DND-41 (cell line): ENCODE measurements at regions not wholly inside any gene's neighbourhood (a gene's known extent, or its start where the extent isn't known, plus 50 kb on each side); places are given as distances from the start of the nearest gene placed in this dataset.

Experiments
- ATAC-seq: fragments of 200-7000 bp; cut with Tn5 transposase; 3 replicates; pipeline ENCODE4 v1.9.1; 2021; ENCODE audit warnings: low read depth; ENCODE audit not compliant: insufficient read depth
- DNase-seq: peaks from one replicate; pipeline ENCODE4 v3.0.0-alpha.2; 2020
- H2AFZ ChIP-seq: 2 replicates; pipeline ENCODE4 v1.6.0; 2012; ENCODE audit warnings: low read depth, low read length
- H3K27ac ChIP-seq: 2 replicates; pipeline ENCODE4 v1.5.1; 2012; ENCODE audit warnings: low read length, inconsistent platforms
- H3K27me3 ChIP-seq: fragments of 200-600 bp; sonication (generic); 2 replicates; pipeline ENCODE4 v1.6.0; 2012; ENCODE audit warnings: low read length, mild to moderate bottlenecking, inconsistent platforms; ENCODE audit not compliant: insufficient read depth, poor library complexity
- H3K36me3 ChIP-seq: 2 replicates; pipeline ENCODE4 v1.5.1; 2012; ENCODE audit warnings: low read length, inconsistent platforms; ENCODE audit not compliant: insufficient read depth
- H3K4me1 ChIP-seq: 2 replicates; pipeline ENCODE4 v1.5.1; 2012; ENCODE audit warnings: mild to moderate bottlenecking, low read length; ENCODE audit not compliant: insufficient read depth
- H3K4me2 ChIP-seq: 2 replicates; pipeline ENCODE4 v1.6.0; 2012; ENCODE audit warnings: mild to moderate bottlenecking, moderate library complexity, low read length, inconsistent platforms; ENCODE audit not compliant: insufficient read depth
- H3K4me3 ChIP-seq, 2 experiments: fragments of 200-600 bp in 1 of 2; shearing (Covaris generic) in 1 of 2; 2 replicates each; pipeline ENCODE4 v1.5.1; 2012 to 2016; ENCODE audit warnings: inconsistent platforms in 2 of 2, low read length in 2 of 2, mild to moderate bottlenecking in 2 of 2, low read depth in 1 of 2, moderate library complexity in 1 of 2
- H3K79me2 ChIP-seq: 2 replicates; pipeline ENCODE4 v1.6.0; 2012; ENCODE audit warnings: low read length, inconsistent platforms; ENCODE audit not compliant: insufficient read depth
- H3K9ac ChIP-seq: 2 replicates; pipeline ENCODE4 v1.6.0; 2012; ENCODE audit warnings: low read depth, mild to moderate bottlenecking, inconsistent platforms, low read length, moderate library complexity
- H3K9me3 ChIP-seq: 2 replicates; pipeline ENCODE4 v1.5.1; 2012; ENCODE audit warnings: low read length, moderate library complexity, mild to moderate bottlenecking, inconsistent platforms; ENCODE audit not compliant: insufficient read depth, severe bottlenecking
- H4K20me1 ChIP-seq: 2 replicates; pipeline ENCODE4 v1.6.0; 2012; ENCODE audit warnings: low read length; ENCODE audit not compliant: insufficient read depth
- EZH2 ChIP-seq: IDR thresholded peaks from 3 replicates; pipeline ENCODE4 v1.6.1; 2012; ENCODE audit warnings: borderline replicate concordance, low read depth, mild to moderate bottlenecking, moderate library complexity, low read length, inconsistent platforms; ENCODE audit not compliant: severe bottlenecking
- TF ChIP-seq, protein P1 (sequence below): IDR thresholded peaks from 2 replicates; pipeline ENCODE4 v1.5.1; 2012; ENCODE audit warnings: borderline replicate concordance, low read length, moderate library complexity, mild to moderate bottlenecking; ENCODE audit not compliant: poor library complexity, severe bottlenecking; ENCODE audit errors: extremely low read depth

DNA sequence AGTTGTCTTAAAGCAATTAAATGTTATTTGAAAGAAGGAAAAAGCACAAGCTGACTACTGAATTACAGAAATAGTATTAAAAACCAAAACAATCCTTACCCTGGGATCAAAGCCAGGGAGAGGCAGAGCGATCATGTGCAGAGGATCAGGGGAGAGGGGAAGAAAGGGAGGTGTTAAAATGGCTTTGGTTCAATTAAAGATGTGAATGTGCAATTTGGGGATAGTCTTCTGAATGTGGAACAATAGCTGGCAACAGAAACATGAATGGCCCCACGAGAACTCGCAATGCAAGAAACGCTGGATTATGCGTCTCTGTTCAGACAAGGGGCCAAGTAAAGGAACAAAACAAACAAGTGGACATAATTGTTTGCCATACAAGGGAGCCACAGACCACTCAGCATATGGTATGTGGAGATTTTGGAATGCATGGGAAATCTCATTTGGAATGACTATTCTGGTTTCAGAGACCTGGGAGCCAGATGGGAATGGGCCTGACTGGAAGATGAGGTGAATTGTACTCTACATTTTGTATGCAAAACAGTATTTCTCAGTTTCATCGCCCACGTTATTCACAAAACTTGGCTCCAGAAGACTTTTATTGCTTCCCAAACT, 155.4 kb downstream of the SLC4A3 start:
- DNase-seq (no peak), ATAC-seq (no peak)
- no peak overlapping the region for H3K4me3 ChIP-seq
- H3K4me2 ChIP-seq = no peak overlapping the region
- no peak for TF ChIP-seq EZH2
- TF ChIP-seq, protein P1, sequence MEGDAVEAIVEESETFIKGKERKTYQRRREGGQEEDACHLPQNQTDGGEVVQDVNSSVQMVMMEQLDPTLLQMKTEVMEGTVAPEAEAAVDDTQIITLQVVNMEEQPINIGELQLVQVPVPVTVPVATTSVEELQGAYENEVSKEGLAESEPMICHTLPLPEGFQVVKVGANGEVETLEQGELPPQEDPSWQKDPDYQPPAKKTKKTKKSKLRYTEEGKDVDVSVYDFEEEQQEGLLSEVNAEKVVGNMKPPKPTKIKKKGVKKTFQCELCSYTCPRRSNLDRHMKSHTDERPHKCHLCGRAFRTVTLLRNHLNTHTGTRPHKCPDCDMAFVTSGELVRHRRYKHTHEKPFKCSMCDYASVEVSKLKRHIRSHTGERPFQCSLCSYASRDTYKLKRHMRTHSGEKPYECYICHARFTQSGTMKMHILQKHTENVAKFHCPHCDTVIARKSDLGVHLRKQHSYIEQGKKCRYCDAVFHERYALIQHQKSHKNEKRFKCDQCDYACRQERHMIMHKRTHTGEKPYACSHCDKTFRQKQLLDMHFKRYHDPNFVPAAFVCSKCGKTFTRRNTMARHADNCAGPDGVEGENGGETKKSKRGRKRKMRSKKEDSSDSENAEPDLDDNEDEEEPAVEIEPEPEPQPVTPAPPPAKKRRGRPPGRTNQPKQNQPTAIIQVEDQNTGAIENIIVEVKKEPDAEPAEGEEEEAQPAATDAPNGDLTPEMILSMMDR = no peak
- no peak overlapping the region for H3K9ac ChIP-seq
- H3K79me2 ChIP-seq = no peaks in the 10 kb centered on the region
- no peaks in the 10 kb centered on the region for H3K9me3 ChIP-seq
- peaks cover 4% of the 10 kb centered on the region for H3K27me3 ChIP-seq
- H3K36me3 ChIP-seq = no peaks in the 10 kb centered on the region
- no peak overlapping the region for H3K27ac ChIP-seq
- H3K4me1 ChIP-seq = no peaks in the 10 kb centered on the region
- no peaks in the 10 kb centered on the region for H4K20me1 ChIP-seq
- H2AFZ ChIP-seq = no peak overlapping the region

DNA sequence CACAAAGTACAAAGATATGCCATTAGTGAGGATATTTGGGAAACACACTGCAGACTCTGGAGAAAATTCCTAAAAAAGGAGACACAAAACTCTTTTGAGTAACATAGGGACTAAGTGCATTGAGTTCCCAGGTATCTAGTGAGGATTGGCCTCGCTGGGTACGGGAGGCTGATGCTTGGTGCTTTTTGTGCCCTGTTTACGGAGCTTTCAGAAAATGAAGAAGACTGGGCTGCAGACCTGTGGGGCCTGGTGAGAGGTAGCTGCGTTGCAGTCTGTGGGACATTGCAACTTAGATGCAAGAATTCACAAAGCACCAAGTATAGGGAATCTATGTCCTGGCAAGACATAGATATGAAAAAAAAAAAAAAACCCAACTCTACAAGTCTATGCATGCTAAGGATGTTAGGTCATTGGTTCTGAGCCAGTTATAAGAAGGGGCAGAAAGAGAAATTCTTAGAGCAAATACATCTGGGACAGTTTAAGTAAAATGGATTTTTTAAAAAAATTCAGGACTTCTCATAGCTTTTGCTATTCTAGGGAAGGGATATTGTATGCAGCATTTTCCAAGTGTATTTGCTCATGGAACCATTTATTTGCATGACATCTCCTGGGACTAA, 156.0 kb downstream of the SLC4A3 start:
- no peak overlapping the region for H2AFZ ChIP-seq
- DNase-seq (no peak), ATAC-seq (no peak)
- H3K4me1 ChIP-seq = no peaks in the 10 kb centered on the region
- H3K9me3 ChIP-seq = no peaks in the 10 kb centered on the region
- no peaks in the 10 kb centered on the region for H4K20me1 ChIP-seq
- TF ChIP-seq EZH2 = no peak
- TF ChIP-seq, protein P1 = no peak
- no peak overlapping the region for H3K4me2 ChIP-seq
- no peak overlapping the region for H3K4me3 ChIP-seq
- H3K27ac ChIP-seq = no peak overlapping the region
- no peaks in the 10 kb centered on the region for H3K79me2 ChIP-seq
- H3K27me3 ChIP-seq = no peaks in the 10 kb centered on the region
- no peaks in the 10 kb centered on the region for H3K36me3 ChIP-seq
- no peak overlapping the region for H3K9ac ChIP-seq

DNA sequence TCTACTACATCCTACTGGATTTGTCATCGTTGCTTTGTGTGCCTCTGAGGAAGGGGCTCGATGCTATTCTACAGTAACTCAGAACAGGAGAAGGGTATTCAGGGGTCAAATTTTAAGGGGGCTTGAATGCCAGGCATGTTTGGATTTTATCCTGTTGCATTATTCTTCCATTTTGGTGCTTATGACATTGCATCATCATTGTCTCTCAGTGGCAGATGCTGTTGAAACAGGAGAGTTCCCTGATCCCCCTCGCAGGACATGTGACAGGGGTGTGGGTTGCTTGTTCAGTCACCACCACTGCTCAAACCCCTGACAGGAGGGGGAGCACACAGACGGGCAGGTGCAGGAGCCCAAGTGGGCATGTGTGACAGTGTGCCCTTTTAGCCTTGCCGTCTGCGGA, 156.7 kb downstream of the SLC4A3 start:
- Histone ChIP-seq H3K27me3 (no peaks in the 10 kb centered on the region), H4K20me1 (no peaks in the 10 kb centered on the region), H3K4me1 (no peaks in the 10 kb centered on the region), H3K27ac (no peak overlapping the region), H3K4me3 (no peak overlapping the region), H3K4me2 (no peak overlapping the region), H2AFZ (no peak overlapping the region), H3K9me3 (no peaks in the 10 kb centered on the region), H3K9ac (no peak overlapping the region), H3K79me2 (no peaks in the 10 kb centered on the region), H3K36me3 (no peaks in the 10 kb centered on the region)
- no peak for ATAC-seq
- TF ChIP-seq, protein P1 = no peak
- TF ChIP-seq EZH2 = no peak
- no peak for DNase-seq
